ENCODE measurements at regions not wholly inside any gene's neighbourhood (a gene's known extent, or its start where the extent isn't known, plus 50 kb on each side); places are given as distances from the start of the nearest gene placed in this dataset.

- TF ChIP-seq HMBOX1 (IDR thresholded peaks at IDR 0.05): no peak
- no peak for TF ChIP-seq ZNF764 (CRISPR knock-in tag; IDR thresholded peaks at IDR 0.05; ENCODE audit: low read depth)
- no peak for TF ChIP-seq FOXP4 (CRISPR knock-in tag; IDR thresholded peaks at IDR 0.05; ENCODE audit: borderline replicate concordance)
- TF ChIP-seq ARID2 (IDR thresholded peaks at IDR 0.05): no peak
- no peak for TF ChIP-seq C11orf30 (IDR thresholded peaks at IDR 0.05; ENCODE audit: low read depth)
- TF ChIP-seq ETV6 (IDR thresholded peaks at IDR 0.05; ENCODE audit: borderline replicate concordance in 1 of 2, low read depth in 2 of 2, low read length in 1 of 2): no peak
- no peak for TF ChIP-seq ETV6 (CRISPR knock-in tag; IDR thresholded peaks at IDR 0.05; ENCODE audit: borderline replicate concordance)
- TF ChIP-seq MTA2 (IDR thresholded peaks at IDR 0.05; ENCODE audit: low read depth): no peak
- no peak for TF ChIP-seq CHAMP1 (IDR thresholded peaks at IDR 0.05)
- peak in 1 of 2 experiments; percentile 60; a peak in 1 of 4 replicates for TF ChIP-seq TEAD1 (CRISPR knock-in tag; IDR thresholded peaks at IDR 0.05)
- no peak for TF ChIP-seq MCM3 (IDR thresholded peaks at IDR 0.05)
- no peak for TF ChIP-seq RERE (CRISPR knock-in tag; IDR thresholded peaks at IDR 0.05; ENCODE audit: borderline replicate concordance)
- TF ChIP-seq ZNF766 (CRISPR knock-in tag; conservative IDR thresholded peaks at IDR 0.05): peak; percentile 78
- TF ChIP-seq RBM25 (IDR thresholded peaks at IDR 0.05; ENCODE audit: low read depth, low read length, severe bottlenecking): no peak
- no peak for TF ChIP-seq HNRNPH1 (optimal IDR thresholded peaks at IDR 0.05; ENCODE audit: low read depth, low read length)
Observed at GRCh38 chr12:131553096-131553777, 157.7 kb upstream of the SFSWAP start (continued).
